Erythroblast (primary cell): ENCODE measurements at regions not wholly inside any gene's neighbourhood (a gene's known extent, or its start where the extent isn't known, plus 50 kb on each side); places are given as distances from the start of the nearest gene placed in this dataset.

Source experiments
- GATA1 ChIP-seq: IDR thresholded peaks from 2 replicates; pipeline ENCODE4 v1.6.1; 2011; ENCODE audit warnings: low read depth, mild to moderate bottlenecking, control low read depth, low read length, moderate library complexity
- POLR2A ChIP-seq: IDR thresholded peaks from 2 replicates; pipeline ENCODE4 v1.6.1; 2011; ENCODE audit warnings: mild to moderate bottlenecking, low read length

DNA sequence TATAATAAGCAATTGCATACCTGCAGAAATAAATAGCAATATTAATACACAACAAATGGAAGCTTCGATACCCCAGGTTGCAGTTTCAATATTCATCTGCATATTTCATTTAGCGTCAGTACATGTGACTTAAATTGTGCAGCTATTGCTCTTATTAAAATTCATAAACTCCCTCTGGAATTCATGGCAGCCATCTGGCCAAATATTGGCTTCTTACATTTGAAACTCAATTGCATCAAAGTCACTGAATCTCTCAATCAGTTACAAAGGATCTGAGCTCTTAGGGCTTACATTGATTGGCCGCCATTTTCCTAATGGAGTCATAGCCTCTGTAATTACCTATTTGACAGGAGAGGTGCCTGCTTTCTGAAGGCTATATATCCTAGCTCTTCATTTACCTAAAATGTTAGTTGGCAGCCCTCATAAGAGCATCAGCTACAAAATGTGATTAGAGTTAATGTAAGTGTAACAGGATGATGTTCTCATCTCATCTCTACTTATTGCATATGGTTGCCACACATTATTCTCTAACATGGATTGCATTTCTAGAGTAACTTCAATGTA, 453.5 kb downstream of the CAAP1 start:
- TF ChIP-seq POLR2A (no peak), GATA1 (no peak)
